Retinal pigment epithelial cell (primary cell): ENCODE measurements at regions not wholly inside any gene's neighbourhood (a gene's known extent, or its start where the extent isn't known, plus 50 kb on each side); places are given as distances from the start of the nearest gene placed in this dataset.
A peak's percentile ranks its signal among the peaks of the same experiment; 100 is the strongest.

Experiments
- DNase-seq: peaks from one replicate; pipeline ENCODE4 v3.0.0-alpha.2; 2010; ENCODE audit warnings: low read depth
- H3K4me3 ChIP-seq: 2 replicates; pipeline ENCODE4 v1.5.1; 2011; ENCODE audit warnings: mild to moderate bottlenecking, low read length, control low read depth, moderate library complexity
- CTCF ChIP-seq: conservative IDR thresholded peaks from 2 replicates; pipeline ENCODE4 v1.5.1; 2011; ENCODE audit warnings: low read depth, low read length, control low read depth, inconsistent platforms

- no peak overlapping the region for H3K4me3 ChIP-seq
- no peak for TF ChIP-seq CTCF
- DNase-seq: no peak
Observed at GRCh38 chr14:82251494-82251893, 717.8 kb upstream of the SEL1L start.

GRCh38 chr14:82270286-82270685 lies 736.6 kb upstream of the SEL1L start:
- DNase-seq: no peak
- TF ChIP-seq CTCF: no peak

GRCh38 chr14:82298811-82299210 lies 765.2 kb upstream of the SEL1L start:
- TF ChIP-seq CTCF: no peak
- no peak for DNase-seq

More at GRCh38 chr14:82270286-82270685, 736.6 kb upstream of the SEL1L start:
- no peak overlapping the region for H3K4me3 ChIP-seq

GRCh38 chr14:82309199-82309598 lies 775.5 kb upstream of the SEL1L start:
- no peak for DNase-seq
- no peak overlapping the region for H3K4me3 ChIP-seq
- TF ChIP-seq CTCF: no peak

More at GRCh38 chr14:82298811-82299210, 765.2 kb upstream of the SEL1L start:
- H3K4me3 ChIP-seq: no peak overlapping the region

GRCh38 chr14:82313889-82314288 lies 780.2 kb upstream of the SEL1L start:
- H3K4me3 ChIP-seq: no peak overlapping the region
- TF ChIP-seq CTCF: no peak

GRCh38 chr14:82328442-82328841 lies 794.8 kb upstream of the SEL1L start:
- TF ChIP-seq CTCF: no peak
- H3K4me3 ChIP-seq: no peak overlapping the region
- no peak for DNase-seq

More at GRCh38 chr14:82313889-82314288, 780.2 kb upstream of the SEL1L start:
- DNase-seq: peak; percentile 52

GRCh38 chr14:82341261-82341810 lies 807.7 kb upstream of the SEL1L start:
- DNase-seq: no peak
- H3K4me3 ChIP-seq: no peak overlapping the region
- no peak for TF ChIP-seq CTCF
